Right lobe of liver (tissue), 4 donors: ENCODE measurements at regions not wholly inside any gene's neighbourhood (a gene's known extent, or its start where the extent isn't known, plus 50 kb on each side); places are given as distances from the start of the nearest gene placed in this dataset.

Experiments used
- POLR2A ChIP-seq: fragments of 450-650 bp; IDR thresholded peaks from one replicate; pipeline ENCODE4 v1.6.1; 2017; ENCODE audit warnings: antibody characterized with exemption, mild to moderate bottlenecking
- TF ChIP-seq, protein P1 (sequence below), 4 donors: fragments of 200-600 bp in 3 of 4; fragments of 450-650 bp in 1 of 4; IDR thresholded peaks; one replicate each; pipeline versions ENCODE4 v1.5.1 to v1.8.0; 2016 to 2022; ENCODE audit warnings: antibody characterized with exemption in 4 of 4, mild to moderate bottlenecking in 2 of 4
- donor health status: DM: no; HTN: no; CAD: no.
- donor health status: DM: no; HTN: no; CAD: no.
- donor health status: DM: no; HTN: yes; CAD: no.

DNA sequence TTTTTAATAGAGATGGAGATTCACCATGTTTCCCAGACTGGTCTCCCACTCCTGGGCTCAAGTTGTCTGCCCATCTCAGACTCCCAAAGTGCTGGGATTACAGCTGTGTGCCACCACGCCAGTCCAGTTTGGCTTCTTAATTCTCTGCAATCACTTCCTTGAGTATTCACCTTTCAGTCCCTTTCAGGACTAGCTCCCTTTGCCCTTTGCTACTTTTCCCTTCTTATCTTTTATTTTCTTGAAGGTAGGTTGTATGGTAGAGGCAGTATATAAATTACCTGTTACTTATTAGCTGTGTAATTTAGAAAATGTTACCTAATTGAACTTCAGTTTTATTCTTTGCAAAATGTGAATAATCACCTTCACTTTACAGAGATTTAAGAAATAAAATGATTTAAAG is 285.8 kb downstream of the FGF9 start:
- TF ChIP-seq, protein P1, sequence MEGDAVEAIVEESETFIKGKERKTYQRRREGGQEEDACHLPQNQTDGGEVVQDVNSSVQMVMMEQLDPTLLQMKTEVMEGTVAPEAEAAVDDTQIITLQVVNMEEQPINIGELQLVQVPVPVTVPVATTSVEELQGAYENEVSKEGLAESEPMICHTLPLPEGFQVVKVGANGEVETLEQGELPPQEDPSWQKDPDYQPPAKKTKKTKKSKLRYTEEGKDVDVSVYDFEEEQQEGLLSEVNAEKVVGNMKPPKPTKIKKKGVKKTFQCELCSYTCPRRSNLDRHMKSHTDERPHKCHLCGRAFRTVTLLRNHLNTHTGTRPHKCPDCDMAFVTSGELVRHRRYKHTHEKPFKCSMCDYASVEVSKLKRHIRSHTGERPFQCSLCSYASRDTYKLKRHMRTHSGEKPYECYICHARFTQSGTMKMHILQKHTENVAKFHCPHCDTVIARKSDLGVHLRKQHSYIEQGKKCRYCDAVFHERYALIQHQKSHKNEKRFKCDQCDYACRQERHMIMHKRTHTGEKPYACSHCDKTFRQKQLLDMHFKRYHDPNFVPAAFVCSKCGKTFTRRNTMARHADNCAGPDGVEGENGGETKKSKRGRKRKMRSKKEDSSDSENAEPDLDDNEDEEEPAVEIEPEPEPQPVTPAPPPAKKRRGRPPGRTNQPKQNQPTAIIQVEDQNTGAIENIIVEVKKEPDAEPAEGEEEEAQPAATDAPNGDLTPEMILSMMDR (IDR thresholded peaks at IDR 0.05): no peak
- TF ChIP-seq POLR2A: no peak
